ENCODE measurements at regions not wholly inside any gene's neighbourhood (a gene's known extent, or its start where the extent isn't known, plus 50 kb on each side); places are given as distances from the start of the nearest gene placed in this dataset.

- TF ChIP-seq CTCF (IDR thresholded peaks at IDR 0.05; ENCODE audit: low read depth, low read length, missing control alignments), result no peak
- DNase-seq (ENCODE audit: low read depth), result no peak
- H3K4me3 ChIP-seq (ENCODE audit: low read depth, low read length), result no peak overlapping the region
- in situ Hi-C loops (cut with HindIII; ENCODE audit: low sequenced_read_pairs), result no loop called here
Observed at GRCh38 chr21:16078382-16078781, 348.6 kb downstream of the USP25 start.

GRCh38 chr21:16079830-16080229 is 350.0 kb downstream of the USP25 start:
- no peak for TF ChIP-seq CTCF (IDR thresholded peaks at IDR 0.05; ENCODE audit: low read depth, low read length, missing control alignments)
- no peak for DNase-seq (ENCODE audit: low read depth)
- in situ Hi-C loops (cut with HindIII; ENCODE audit: low sequenced_read_pairs), result no loop called here
- no peak overlapping the region for H3K4me3 ChIP-seq (ENCODE audit: low read depth, low read length)

GRCh38 chr21:16081304-16081703 is 351.5 kb downstream of the USP25 start:
- H3K4me3 ChIP-seq (ENCODE audit: low read depth, low read length), result no peak overlapping the region
- no peak for TF ChIP-seq CTCF (IDR thresholded peaks at IDR 0.05; ENCODE audit: low read depth, low read length, missing control alignments)
- no peak for DNase-seq (ENCODE audit: low read depth)
- in situ Hi-C loops (cut with HindIII; ENCODE audit: low sequenced_read_pairs), result no loop called here

- no peak for TF ChIP-seq CTCF (IDR thresholded peaks at IDR 0.05; ENCODE audit: low read depth, low read length, missing control alignments)
- in situ Hi-C loops (cut with HindIII; ENCODE audit: low sequenced_read_pairs), result no loop called here
- no peak for DNase-seq (ENCODE audit: low read depth)
- H3K4me3 ChIP-seq (ENCODE audit: low read depth, low read length), result no peak overlapping the region
Observed at GRCh38 chr21:16082038-16082816, 352.4 kb downstream of the USP25 start.

GRCh38 chr21:16084776-16085364 is 355.1 kb downstream of the USP25 start:
- no peak overlapping the region for H3K4me3 ChIP-seq (ENCODE audit: low read depth, low read length)
- TF ChIP-seq CTCF (IDR thresholded peaks at IDR 0.05; ENCODE audit: low read depth, low read length, missing control alignments), result no peak
- peak; percentile 77 for DNase-seq (ENCODE audit: low read depth)
- in situ Hi-C loops (cut with HindIII; ENCODE audit: low sequenced_read_pairs), result no loop called here

GRCh38 chr21:16085421-16085820 is 355.6 kb downstream of the USP25 start:
- in situ Hi-C loops (cut with HindIII; ENCODE audit: low sequenced_read_pairs), result no loop called here
- TF ChIP-seq CTCF (IDR thresholded peaks at IDR 0.05; ENCODE audit: low read depth, low read length, missing control alignments), result no peak
- DNase-seq (ENCODE audit: low read depth), result no peak
- H3K4me3 ChIP-seq (ENCODE audit: low read depth, low read length), result no peak overlapping the region

Measured in astrocyte of the cerebellum (primary cell).